Transverse colon (tissue), 4 donors: ENCODE measurements at regions not wholly inside any gene's neighbourhood (a gene's known extent, or its start where the extent isn't known, plus 50 kb on each side); places are given as distances from the start of the nearest gene placed in this dataset.

Source experiments
- EP300 ChIP-seq: sonication (generic); formaldehyde crosslinking; IDR thresholded peaks from one replicate; pipeline ENCODE4 v1.6.1; 2017; ENCODE audit warnings: antibody characterized with exemption, low read depth
- POLR2A ChIP-seq: fragments of 450-650 bp; IDR thresholded peaks from one replicate; pipeline ENCODE4 v1.6.1; 2016; ENCODE audit warnings: antibody characterized with exemption, mild to moderate bottlenecking, moderate library complexity
- POLR2AphosphoS5 ChIP-seq, 3 donors: sonication (generic); formaldehyde crosslinking; IDR thresholded peaks; one replicate each; pipeline ENCODE4 v1.6.1; 2016; ENCODE audit warnings: antibody characterized with exemption in 3 of 3
- TF ChIP-seq, protein P1 (sequence below), 5 experiments: fragments of 200-600 bp in 3 of 5; fragments of 450-650 bp in 2 of 5; sonication (generic) in 3 of 5; IDR thresholded peaks; 1 replicate in 2 of 5; 2 replicates in 3 of 5; pipeline ENCODE4 v1.5.1; 2016 to 2017; ENCODE audit warnings: antibody characterized with exemption in 5 of 5, inconsistent platforms in 3 of 5, mild to moderate bottlenecking in 2 of 5, moderate library complexity in 1 of 5

DNA sequence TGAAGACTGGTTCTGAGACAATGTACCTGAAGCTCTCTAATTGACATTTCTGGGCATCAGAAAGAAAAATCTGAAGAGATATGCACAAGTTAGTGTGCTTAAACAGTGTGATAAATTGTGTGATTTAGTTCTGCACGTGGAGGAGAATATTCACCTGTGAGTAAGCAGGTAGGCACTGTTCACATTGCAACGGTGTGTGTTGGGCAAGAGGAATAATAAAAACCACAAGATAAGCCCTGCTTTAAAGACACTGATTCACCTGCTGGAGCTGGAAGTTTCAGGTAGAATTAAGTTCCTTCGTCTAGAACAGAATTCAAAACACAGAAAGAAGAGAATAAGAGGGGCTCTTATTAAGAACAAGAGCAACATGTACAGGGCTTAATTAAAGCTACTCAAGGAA, 864.3 kb upstream of the SOX11 start:
- TF ChIP-seq, protein P1, sequence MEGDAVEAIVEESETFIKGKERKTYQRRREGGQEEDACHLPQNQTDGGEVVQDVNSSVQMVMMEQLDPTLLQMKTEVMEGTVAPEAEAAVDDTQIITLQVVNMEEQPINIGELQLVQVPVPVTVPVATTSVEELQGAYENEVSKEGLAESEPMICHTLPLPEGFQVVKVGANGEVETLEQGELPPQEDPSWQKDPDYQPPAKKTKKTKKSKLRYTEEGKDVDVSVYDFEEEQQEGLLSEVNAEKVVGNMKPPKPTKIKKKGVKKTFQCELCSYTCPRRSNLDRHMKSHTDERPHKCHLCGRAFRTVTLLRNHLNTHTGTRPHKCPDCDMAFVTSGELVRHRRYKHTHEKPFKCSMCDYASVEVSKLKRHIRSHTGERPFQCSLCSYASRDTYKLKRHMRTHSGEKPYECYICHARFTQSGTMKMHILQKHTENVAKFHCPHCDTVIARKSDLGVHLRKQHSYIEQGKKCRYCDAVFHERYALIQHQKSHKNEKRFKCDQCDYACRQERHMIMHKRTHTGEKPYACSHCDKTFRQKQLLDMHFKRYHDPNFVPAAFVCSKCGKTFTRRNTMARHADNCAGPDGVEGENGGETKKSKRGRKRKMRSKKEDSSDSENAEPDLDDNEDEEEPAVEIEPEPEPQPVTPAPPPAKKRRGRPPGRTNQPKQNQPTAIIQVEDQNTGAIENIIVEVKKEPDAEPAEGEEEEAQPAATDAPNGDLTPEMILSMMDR (IDR thresholded peaks at IDR 0.05) = no peak
- TF ChIP-seq POLR2A (no peak), POLR2AphosphoS5 (IDR thresholded peaks at IDR 0.05) (no peak), EP300 (no peak)
